Ovary (tissue), 7 donors: ENCODE measurements at regions not wholly inside any gene's neighbourhood (a gene's known extent, or its start where the extent isn't known, plus 50 kb on each side); places are given as distances from the start of the nearest gene placed in this dataset.

ENCODE experiments used
- DNase-seq, 5 donors: peaks; one replicate each; pipeline ENCODE4 v3.0.0-alpha.2; 2019 to 2020
- H3K27ac ChIP-seq, 2 donors: fragments of 200-600 bp; one replicate each; pipeline versions ENCODE4 v1.5.1 to v1.8.0; 2019 to 2022
- H3K27me3 ChIP-seq: fragments of 200-600 bp; one replicate; pipeline ENCODE4 v1.8.0; 2022
- H3K36me3 ChIP-seq: fragments of 200-600 bp; sonication (generic); one replicate; pipeline ENCODE4 v1.5.1; 2019
- H3K4me1 ChIP-seq: one replicate; pipeline ENCODE4 v1.8.1; 2013; ENCODE audit warnings: mild to moderate bottlenecking, moderate library complexity; ENCODE audit not compliant: insufficient read depth
- H3K4me3 ChIP-seq: fragments of 200-600 bp; sonication (generic); one replicate; pipeline ENCODE4 v1.5.1; 2017
- H3K9me3 ChIP-seq, 2 donors: fragments of 200-600 bp in 1 of 2; sonication (generic) in 1 of 2; one replicate each; pipeline versions ENCODE4 v1.5.1 to v1.8.1; 2013 to 2019; ENCODE audit warnings: mild to moderate bottlenecking in 1 of 2, moderate library complexity in 1 of 2
- EP300 ChIP-seq: sonication (generic); formaldehyde crosslinking; IDR thresholded peaks from one replicate; pipeline ENCODE4 v1.6.1; 2017; ENCODE audit warnings: antibody characterized with exemption
- POLR2A ChIP-seq: fragments of 450-650 bp; IDR thresholded peaks from one replicate; pipeline ENCODE4 v1.6.1; 2017; ENCODE audit warnings: antibody characterized with exemption, mild to moderate bottlenecking, moderate library complexity
- WGBS, 3 donors: extraction: QIAGEN DNeasy Blood & Tissue Kit in 1 of 3; methylation state at CpG; one replicate each; pipeline versions ENCODE4 v1.1.5 to v1.1.7; 2013 to 2017; 5-methylcytosine and 5-hydroxymethylcytosine counted together
- intact Hi-C, 4 donors: fragments of 100-400 bp; cut with DNase I; formaldehyde crosslinking; loops; one replicate each; pipeline versions ENCODE4 v1.11.0 to v1.15.1; 2022 to 2023
- TF ChIP-seq, protein P1 (sequence below), 3 donors: fragments of 450-650 bp in 2 of 3; fragments of 200-600 bp in 1 of 3; IDR thresholded peaks; one replicate each; pipeline versions ENCODE4 v1.5.1 to v1.8.0; 2016 to 2022; ENCODE audit warnings: antibody characterized with exemption in 3 of 3, mild to moderate bottlenecking in 1 of 3
- donor health status: DM: no; HTN: no; CAD: no; lungs with moderate emphysema.
- donor health status: DM: no; HTN: no; CAD: no.
- donor health status: Bipolar disorder and iron deficiency.
- donor health status: DM: no; HTN: no; CAD: no.
- donor health status: DM: yes; HTN: yes; CAD: no.

DNA sequence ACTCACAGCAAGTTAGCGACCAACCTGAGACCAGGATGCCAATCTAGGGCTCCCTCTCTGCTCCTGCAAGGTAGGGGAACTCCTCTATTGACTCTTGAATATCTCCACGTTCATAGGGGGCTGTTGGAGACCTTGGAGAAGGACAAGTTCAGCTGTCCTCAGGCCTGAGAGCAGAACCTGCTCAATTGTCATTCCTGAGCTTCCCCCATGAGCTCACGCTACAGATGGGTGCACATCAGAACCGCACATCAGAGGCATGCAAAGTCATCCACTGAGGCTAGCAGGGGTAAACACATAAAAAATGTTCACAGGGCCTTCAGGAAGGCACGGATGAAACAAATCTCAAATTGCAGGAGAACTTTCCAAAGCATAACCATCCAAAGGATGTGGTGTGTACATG lies 168.8 kb upstream of the ZNF507 start:
- WGBS, 3 donors, result 80 to 81% (median 81%) methylated on average over 5 of the region's 5 CpGs
- Histone ChIP-seq H3K9me3 (no peaks in the 10 kb centered on the region), H3K27ac (no peak overlapping the region), H3K27me3 (no peaks in the 10 kb centered on the region), H3K36me3 (no peaks in the 10 kb centered on the region), H3K4me3 (no peak overlapping the region), H3K4me1 (no peaks in the 10 kb centered on the region)
- TF ChIP-seq, protein P1, sequence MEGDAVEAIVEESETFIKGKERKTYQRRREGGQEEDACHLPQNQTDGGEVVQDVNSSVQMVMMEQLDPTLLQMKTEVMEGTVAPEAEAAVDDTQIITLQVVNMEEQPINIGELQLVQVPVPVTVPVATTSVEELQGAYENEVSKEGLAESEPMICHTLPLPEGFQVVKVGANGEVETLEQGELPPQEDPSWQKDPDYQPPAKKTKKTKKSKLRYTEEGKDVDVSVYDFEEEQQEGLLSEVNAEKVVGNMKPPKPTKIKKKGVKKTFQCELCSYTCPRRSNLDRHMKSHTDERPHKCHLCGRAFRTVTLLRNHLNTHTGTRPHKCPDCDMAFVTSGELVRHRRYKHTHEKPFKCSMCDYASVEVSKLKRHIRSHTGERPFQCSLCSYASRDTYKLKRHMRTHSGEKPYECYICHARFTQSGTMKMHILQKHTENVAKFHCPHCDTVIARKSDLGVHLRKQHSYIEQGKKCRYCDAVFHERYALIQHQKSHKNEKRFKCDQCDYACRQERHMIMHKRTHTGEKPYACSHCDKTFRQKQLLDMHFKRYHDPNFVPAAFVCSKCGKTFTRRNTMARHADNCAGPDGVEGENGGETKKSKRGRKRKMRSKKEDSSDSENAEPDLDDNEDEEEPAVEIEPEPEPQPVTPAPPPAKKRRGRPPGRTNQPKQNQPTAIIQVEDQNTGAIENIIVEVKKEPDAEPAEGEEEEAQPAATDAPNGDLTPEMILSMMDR (IDR thresholded peaks at IDR 0.05), result no peak
- TF ChIP-seq POLR2A (no peak), EP300 (no peak)
- intact Hi-C loops, result no loop called here
- DNase-seq, result no peak

DNA sequence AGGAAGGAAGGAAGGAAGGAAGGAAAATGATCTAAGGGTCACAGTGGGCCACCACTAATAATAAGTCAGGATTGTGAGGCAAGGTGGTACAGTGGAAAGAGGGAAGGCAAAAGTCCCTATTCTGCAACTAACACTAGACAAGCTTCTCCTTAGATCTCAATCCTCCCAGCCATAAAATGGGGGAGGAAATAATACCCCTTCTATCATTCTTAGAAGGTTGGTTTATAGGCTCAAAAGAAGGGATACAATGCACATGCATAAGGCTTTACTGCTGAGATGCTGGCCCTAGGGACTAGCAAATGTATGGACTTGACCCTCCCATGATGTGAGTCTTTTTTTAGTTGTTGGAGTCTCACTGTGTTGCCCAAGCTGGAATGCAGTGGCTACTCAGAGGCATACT lies 167.7 kb upstream of the ZNF507 start:
- H3K4me3 ChIP-seq, result no peak overlapping the region
- no peak overlapping the region for H3K27ac ChIP-seq
- no peaks in the 10 kb centered on the region for H3K9me3 ChIP-seq
- intact Hi-C loops, result no loop called here
- TF ChIP-seq, protein P1 (IDR thresholded peaks at IDR 0.05), result no peak
- no peak for TF ChIP-seq POLR2A
- TF ChIP-seq EP300, result no peak
- H3K36me3 ChIP-seq, result no peaks in the 10 kb centered on the region
- no peaks in the 10 kb centered on the region for H3K4me1 ChIP-seq
- H3K27me3 ChIP-seq, result no peaks in the 10 kb centered on the region
- DNase-seq, result no peak

- WGBS, 3 donors, result 85 to 89% (median 88%) methylated on average over 5 of the region's 5 CpGs
- TF ChIP-seq, protein P1 (IDR thresholded peaks at IDR 0.05), result no peak
- TF ChIP-seq EP300 (no peak), POLR2A (no peak)
- Histone ChIP-seq H3K27ac (no peak overlapping the region), H3K9me3 (no peaks in the 10 kb centered on the region), H3K4me1 (no peaks in the 10 kb centered on the region), H3K27me3 (no peaks in the 10 kb centered on the region), H3K36me3 (no peaks in the 10 kb centered on the region), H3K4me3 (no peak overlapping the region)
- DNase-seq, result no peak
- intact Hi-C loops, result no loop called here
Measured at GRCh38 chr19:32178401-32178800, 167.0 kb upstream of the ZNF507 start.

DNA sequence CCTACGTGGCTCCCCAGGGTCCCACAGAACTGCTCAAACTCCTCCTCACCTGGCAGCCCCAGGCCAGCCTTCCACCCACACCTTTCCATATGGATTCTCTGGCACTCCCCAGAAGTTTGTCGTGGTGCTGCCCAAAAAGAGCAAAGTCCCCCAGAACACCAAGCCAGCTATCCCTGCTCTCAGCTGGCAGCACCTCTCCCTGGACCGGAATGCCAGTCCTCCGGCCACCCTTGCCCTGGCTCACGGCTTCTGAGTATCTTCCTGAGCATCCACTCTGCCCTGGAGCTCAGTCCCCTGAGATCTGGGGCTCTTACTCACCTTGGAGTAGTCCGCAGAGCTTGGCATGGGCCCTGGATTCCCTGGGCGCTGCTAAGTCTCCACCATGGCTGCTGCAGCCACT lies 166.5 kb upstream of the ZNF507 start:
- intact Hi-C loops, result no loop called here
- DNase-seq, result no peak
- TF ChIP-seq POLR2A (no peak), EP300 (no peak)
- TF ChIP-seq, protein P1 (IDR thresholded peaks at IDR 0.05), result no peak
- Histone ChIP-seq H3K27ac (no peak overlapping the region), H3K9me3 (no peaks in the 10 kb centered on the region), H3K27me3 (no peaks in the 10 kb centered on the region), H3K4me3 (no peak overlapping the region), H3K4me1 (no peaks in the 10 kb centered on the region), H3K36me3 (no peaks in the 10 kb centered on the region)
- WGBS, 3 donors, result 68 to 80% (median 75%) methylated on average over 7 of the region's 7 CpGs
